Mammary epithelial cell (primary cell): ENCODE measurements at regions not wholly inside any gene's neighbourhood (a gene's known extent, or its start where the extent isn't known, plus 50 kb on each side); places are given as distances from the start of the nearest gene placed in this dataset.

Source experiments
- EZH2 ChIP-seq: IDR thresholded peaks from 2 replicates; pipeline ENCODE4 v1.6.1; 2012; ENCODE audit warnings: low read length, inconsistent platforms, borderline replicate concordance
- TF ChIP-seq, protein P1 (sequence below), 2 donors: IDR thresholded peaks in 1 of 2; conservative IDR thresholded peaks in 1 of 2; 2 replicates each; pipeline ENCODE4 v1.5.1; 2011 to 2012; ENCODE audit warnings: inconsistent platforms in 2 of 2, low read length in 2 of 2, mild to moderate bottlenecking in 2 of 2, control low read depth in 1 of 2, low read depth in 1 of 2; ENCODE audit not compliant: insufficient read depth in 1 of 2; ENCODE audit errors: extremely low read depth in 1 of 2

- TF ChIP-seq, protein P1, sequence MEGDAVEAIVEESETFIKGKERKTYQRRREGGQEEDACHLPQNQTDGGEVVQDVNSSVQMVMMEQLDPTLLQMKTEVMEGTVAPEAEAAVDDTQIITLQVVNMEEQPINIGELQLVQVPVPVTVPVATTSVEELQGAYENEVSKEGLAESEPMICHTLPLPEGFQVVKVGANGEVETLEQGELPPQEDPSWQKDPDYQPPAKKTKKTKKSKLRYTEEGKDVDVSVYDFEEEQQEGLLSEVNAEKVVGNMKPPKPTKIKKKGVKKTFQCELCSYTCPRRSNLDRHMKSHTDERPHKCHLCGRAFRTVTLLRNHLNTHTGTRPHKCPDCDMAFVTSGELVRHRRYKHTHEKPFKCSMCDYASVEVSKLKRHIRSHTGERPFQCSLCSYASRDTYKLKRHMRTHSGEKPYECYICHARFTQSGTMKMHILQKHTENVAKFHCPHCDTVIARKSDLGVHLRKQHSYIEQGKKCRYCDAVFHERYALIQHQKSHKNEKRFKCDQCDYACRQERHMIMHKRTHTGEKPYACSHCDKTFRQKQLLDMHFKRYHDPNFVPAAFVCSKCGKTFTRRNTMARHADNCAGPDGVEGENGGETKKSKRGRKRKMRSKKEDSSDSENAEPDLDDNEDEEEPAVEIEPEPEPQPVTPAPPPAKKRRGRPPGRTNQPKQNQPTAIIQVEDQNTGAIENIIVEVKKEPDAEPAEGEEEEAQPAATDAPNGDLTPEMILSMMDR (conservative IDR thresholded peaks at IDR 0.05 in 1 of 2, IDR thresholded peaks at IDR 0.05 in 1 of 2; ENCODE audit: extremely low read depth in 1 of 2, insufficient read depth in 1 of 2, low read depth in 1 of 2, low read length in 2 of 2) = no peak
- peak; percentile 40 for TF ChIP-seq EZH2
Observed at GRCh38 chr6:41443616-41444525, 102.3 kb upstream of the FOXP4 start.
